Upper lobe of right lung (tissue), 1 donor: ENCODE measurements at regions not wholly inside any gene's neighbourhood (a gene's known extent, or its start where the extent isn't known, plus 50 kb on each side); places are given as distances from the start of the nearest gene placed in this dataset.

Experiments
- ATAC-seq: fragments of 200-7000 bp; cut with Tn5 transposase; one replicate; pipeline ENCODE4 v1.9.1; 2020; ENCODE audit warnings: mild to moderate bottlenecking, moderate library complexity
- DNase-seq: peaks from one replicate; pipeline ENCODE4 v3.0.0-alpha.2; 2020
- H3K27ac ChIP-seq: fragments of 200-600 bp; one replicate; pipeline ENCODE4 v1.8.0; 2022
- H3K27me3 ChIP-seq: fragments of 200-600 bp; one replicate; pipeline ENCODE4 v1.8.0; 2022; ENCODE audit warnings: mild to moderate bottlenecking
- H3K36me3 ChIP-seq: fragments of 200-600 bp; one replicate; pipeline ENCODE4 v1.8.0; 2022
- H3K4me1 ChIP-seq: fragments of 200-600 bp; one replicate; pipeline ENCODE4 v1.8.0; 2022
- H3K4me3 ChIP-seq: fragments of 200-600 bp; one replicate; pipeline ENCODE4 v1.8.0; 2022; ENCODE audit warnings: mild to moderate bottlenecking
- H3K9me3 ChIP-seq: fragments of 200-600 bp; one replicate; pipeline ENCODE4 v1.8.0; 2022
- intact Hi-C: fragments of 100-400 bp; cut with DNase I; formaldehyde crosslinking; loops from one replicate; pipeline ENCODE4 v1.11.0; 2022
- TF ChIP-seq, protein P1 (sequence below): fragments of 200-600 bp; IDR thresholded peaks from one replicate; pipeline ENCODE4 v1.8.0; 2022; ENCODE audit warnings: antibody characterized with exemption
- donor health status: DM: no; HTN: yes; CAD: no; lungs with severe emphysema.

DNA sequence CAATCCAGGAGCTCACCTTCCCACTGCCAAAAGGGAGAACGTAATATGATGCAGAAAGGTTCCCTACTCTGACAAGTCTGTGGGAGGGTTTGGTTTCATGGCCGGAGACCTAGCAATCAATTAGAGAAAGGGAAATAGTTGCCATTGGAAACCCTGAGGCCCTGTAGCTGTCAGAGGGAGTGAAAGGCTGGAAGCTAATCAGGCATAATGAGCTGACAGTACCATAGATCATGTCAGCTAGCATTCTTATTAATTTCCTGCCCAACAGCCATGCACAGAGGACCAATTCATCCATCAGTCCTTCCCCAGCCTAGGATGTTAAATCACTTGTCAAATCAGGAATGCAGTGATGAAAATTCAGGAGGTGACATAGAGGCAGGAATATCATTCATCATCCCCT, 527.3 kb downstream of the PLPP3 start:
- no peak for DNase-seq
- Histone ChIP-seq H3K4me3 (no peak overlapping the region), H3K27ac (no peak overlapping the region), H3K9me3 (no peaks in the 10 kb centered on the region), H3K27me3 (no peaks in the 10 kb centered on the region), H3K36me3 (no peaks in the 10 kb centered on the region), H3K4me1 (peaks cover under 1% of the 10 kb centered on the region)
- ATAC-seq: no peak
- TF ChIP-seq, protein P1, sequence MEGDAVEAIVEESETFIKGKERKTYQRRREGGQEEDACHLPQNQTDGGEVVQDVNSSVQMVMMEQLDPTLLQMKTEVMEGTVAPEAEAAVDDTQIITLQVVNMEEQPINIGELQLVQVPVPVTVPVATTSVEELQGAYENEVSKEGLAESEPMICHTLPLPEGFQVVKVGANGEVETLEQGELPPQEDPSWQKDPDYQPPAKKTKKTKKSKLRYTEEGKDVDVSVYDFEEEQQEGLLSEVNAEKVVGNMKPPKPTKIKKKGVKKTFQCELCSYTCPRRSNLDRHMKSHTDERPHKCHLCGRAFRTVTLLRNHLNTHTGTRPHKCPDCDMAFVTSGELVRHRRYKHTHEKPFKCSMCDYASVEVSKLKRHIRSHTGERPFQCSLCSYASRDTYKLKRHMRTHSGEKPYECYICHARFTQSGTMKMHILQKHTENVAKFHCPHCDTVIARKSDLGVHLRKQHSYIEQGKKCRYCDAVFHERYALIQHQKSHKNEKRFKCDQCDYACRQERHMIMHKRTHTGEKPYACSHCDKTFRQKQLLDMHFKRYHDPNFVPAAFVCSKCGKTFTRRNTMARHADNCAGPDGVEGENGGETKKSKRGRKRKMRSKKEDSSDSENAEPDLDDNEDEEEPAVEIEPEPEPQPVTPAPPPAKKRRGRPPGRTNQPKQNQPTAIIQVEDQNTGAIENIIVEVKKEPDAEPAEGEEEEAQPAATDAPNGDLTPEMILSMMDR: no peak
- intact Hi-C loops: no loop called here

DNA sequence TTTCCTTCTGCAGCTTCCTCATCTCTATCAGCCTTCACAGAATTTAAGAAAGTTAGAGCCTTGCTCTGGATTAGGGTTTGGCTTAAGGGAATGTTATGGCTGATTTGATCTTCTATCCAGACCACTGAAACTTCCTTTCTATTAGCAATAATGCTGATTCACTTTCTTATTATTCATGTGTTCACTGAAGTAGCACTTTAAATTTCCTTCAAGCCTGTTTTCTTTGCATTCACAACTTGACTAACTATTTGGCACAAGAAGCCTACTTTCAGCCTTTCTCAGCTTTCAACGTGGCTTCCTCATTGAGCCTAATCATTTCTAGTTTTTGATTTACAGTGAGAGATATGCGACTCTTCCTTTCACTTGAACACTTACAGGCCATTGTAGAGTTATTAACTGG, 528.5 kb downstream of the PLPP3 start:
- intact Hi-C loops: no loop called here
- no peaks in the 10 kb centered on the region for H3K36me3 ChIP-seq

DNA sequence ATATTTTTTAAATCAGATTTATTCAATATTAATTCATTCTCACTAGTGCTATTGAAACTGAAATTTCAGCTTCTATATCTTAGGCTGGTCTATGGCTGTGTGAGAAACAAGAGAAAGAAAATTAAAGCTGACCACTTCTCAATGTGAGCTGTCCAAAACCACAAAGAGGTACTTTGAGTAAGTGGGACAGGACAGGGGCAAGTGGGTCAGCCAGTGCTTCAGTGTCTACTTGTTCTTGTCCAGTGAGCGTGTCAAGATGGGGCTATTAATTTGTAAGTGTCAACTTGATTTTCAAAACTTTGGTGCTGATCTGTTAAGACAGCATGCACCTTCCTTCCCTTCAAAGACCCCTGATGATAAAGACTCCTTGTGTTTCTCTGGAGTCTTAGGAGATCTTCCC, 533.9 kb downstream of the PLPP3 start:
- H3K27me3 ChIP-seq: no peaks in the 10 kb centered on the region
- DNase-seq (no peak), ATAC-seq (no peak)
- no peaks in the 10 kb centered on the region for H3K9me3 ChIP-seq
- TF ChIP-seq, protein P1: no peak
- no peaks in the 10 kb centered on the region for H3K36me3 ChIP-seq
- intact Hi-C loops: no loop called here
- no peak overlapping the region for H3K27ac ChIP-seq
- no peak overlapping the region for H3K4me3 ChIP-seq
- H3K4me1 ChIP-seq: peaks cover 10% of the 10 kb centered on the region

More for the DNA sequence above, 528.5 kb downstream of the PLPP3 start:
- H3K27ac ChIP-seq: no peak overlapping the region
- H3K9me3 ChIP-seq: no peaks in the 10 kb centered on the region
- no peaks in the 10 kb centered on the region for H3K4me1 ChIP-seq
- no peak overlapping the region for H3K4me3 ChIP-seq
- no peaks in the 10 kb centered on the region for H3K27me3 ChIP-seq
- DNase-seq: no peak
- no peak for ATAC-seq
- TF ChIP-seq, protein P1: no peak

DNA sequence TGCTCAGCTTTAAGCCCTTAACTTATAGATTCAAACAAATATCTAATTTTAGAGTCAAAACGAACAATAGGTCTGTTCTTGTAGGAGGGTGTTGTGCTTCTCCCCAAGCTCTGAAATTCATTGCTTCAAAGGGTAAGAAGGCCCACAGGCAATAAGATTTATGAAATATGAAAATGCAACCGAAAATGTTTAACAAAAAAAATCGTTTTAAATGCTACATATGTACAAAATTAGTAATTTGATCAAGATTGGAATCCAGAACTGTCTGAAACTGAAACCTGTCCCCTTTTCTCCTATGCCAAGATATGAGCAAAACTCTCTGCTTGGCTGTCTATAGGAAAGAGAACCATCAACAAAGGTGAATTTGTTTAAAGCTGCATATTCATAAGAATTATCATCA, 534.3 kb downstream of the PLPP3 start:
- no peak overlapping the region for H3K27ac ChIP-seq
- no peaks in the 10 kb centered on the region for H3K27me3 ChIP-seq
- ATAC-seq: no peak
- H3K9me3 ChIP-seq: no peaks in the 10 kb centered on the region
- H3K36me3 ChIP-seq: no peaks in the 10 kb centered on the region
- intact Hi-C loops: no loop called here
- H3K4me3 ChIP-seq: no peak overlapping the region
- DNase-seq: no peak
- peaks cover 11% of the 10 kb centered on the region for H3K4me1 ChIP-seq
- TF ChIP-seq, protein P1: no peak

DNA sequence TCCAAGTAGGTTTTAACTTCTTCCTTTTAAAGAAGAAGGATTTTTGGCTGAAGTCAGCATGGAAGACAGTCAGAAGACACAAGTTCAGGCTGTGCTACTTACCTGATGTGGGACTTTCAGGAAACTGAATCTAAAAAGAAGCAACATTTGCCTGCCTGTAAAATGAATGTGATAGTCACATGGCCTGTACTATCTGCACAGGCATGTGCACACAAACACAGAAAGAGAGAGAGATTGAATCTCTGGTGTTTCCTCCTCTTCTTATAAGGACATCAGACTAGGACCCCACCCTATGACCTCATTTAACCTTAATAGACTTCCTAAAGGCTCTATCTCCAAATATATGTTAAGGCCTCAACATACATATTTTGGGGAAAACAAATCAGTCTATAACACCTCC, 542.9 kb downstream of the PLPP3 start:
- ATAC-seq: no peak
- DNase-seq: no peak
- Histone ChIP-seq H3K27me3 (no peaks in the 10 kb centered on the region), H3K9me3 (no peaks in the 10 kb centered on the region), H3K27ac (no peak overlapping the region), H3K4me1 (peaks cover 28% of the 10 kb centered on the region), H3K36me3 (no peaks in the 10 kb centered on the region), H3K4me3 (no peak overlapping the region)
- TF ChIP-seq, protein P1: no peak
- intact Hi-C loops: no loop called here

DNA sequence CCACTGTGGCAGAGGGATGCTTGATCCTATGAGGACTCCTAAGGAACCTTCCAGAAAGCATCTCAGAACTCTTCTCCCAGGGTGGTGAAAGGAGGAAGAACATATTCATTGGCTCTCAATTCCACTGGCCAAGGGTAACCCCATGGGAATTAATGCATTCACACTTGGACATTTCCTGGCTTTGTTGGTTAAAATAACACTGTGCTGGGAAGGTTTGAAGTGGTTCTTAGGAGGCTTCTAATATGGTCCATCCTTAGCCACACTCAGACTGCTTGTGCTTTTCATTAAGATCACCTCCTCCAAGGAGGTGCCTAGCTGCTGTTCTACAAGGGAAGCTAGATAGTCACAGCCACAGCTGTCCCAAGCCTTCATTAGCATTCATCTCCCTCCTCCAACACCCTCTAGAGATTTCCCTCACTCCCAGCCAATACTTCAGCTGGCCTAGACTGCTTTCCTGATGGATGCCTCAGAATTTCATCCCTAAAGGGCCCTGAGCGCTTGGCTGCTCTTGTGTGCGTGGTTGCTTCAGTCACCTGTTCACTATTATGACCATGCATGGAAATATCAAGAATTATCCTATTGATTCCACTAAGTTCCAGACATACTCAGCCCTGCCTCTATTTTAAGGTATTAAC, 544.4 kb downstream of the PLPP3 start:
- ATAC-seq (no peak), DNase-seq (no peak)
- Histone ChIP-seq H3K27ac (no peak overlapping the region), H3K4me3 (no peak overlapping the region), H3K36me3 (no peaks in the 10 kb centered on the region), H3K27me3 (no peaks in the 10 kb centered on the region), H3K9me3 (no peaks in the 10 kb centered on the region), H3K4me1 (peaks cover 17% of the 10 kb centered on the region)
- TF ChIP-seq, protein P1: no peak
- intact Hi-C loops: no loop called here
